Bronchial epithelial cell (primary cell): ENCODE measurements at regions not wholly inside any gene's neighbourhood (a gene's known extent, or its start where the extent isn't known, plus 50 kb on each side); places are given as distances from the start of the nearest gene placed in this dataset.

ENCODE experiments used
- DNase-seq: peaks from one replicate; pipeline ENCODE4 v3.0.0-alpha.2; 2010; ENCODE audit warnings: low read depth
- FAIRE-seq: peaks from 2 replicates; lab custom pipeline; 2011; peaks lifted over from hg19 to GRCh38; lab: Jason Lieb, UNC
- H3K27me3 ChIP-seq: 2 replicates; pipeline ENCODE4 v1.5.1; 2011; ENCODE audit warnings: low read length; ENCODE audit not compliant: control insufficient read depth, insufficient read depth
- H3K36me3 ChIP-seq: 2 replicates; pipeline ENCODE4 v1.5.1; 2011; ENCODE audit warnings: low read length; ENCODE audit not compliant: control insufficient read depth, insufficient read depth
- H3K4me3 ChIP-seq: 2 replicates; pipeline ENCODE4 v1.5.1; 2011; ENCODE audit warnings: mild to moderate bottlenecking, low read depth, low read length, control low read depth
- TF ChIP-seq, protein P1 (sequence below): IDR thresholded peaks from 2 replicates; pipeline ENCODE4 v1.5.1; 2011; ENCODE audit warnings: mild to moderate bottlenecking, moderate library complexity, low read length, control low read depth, inconsistent platforms; ENCODE audit not compliant: insufficient read depth, severe bottlenecking

DNA sequence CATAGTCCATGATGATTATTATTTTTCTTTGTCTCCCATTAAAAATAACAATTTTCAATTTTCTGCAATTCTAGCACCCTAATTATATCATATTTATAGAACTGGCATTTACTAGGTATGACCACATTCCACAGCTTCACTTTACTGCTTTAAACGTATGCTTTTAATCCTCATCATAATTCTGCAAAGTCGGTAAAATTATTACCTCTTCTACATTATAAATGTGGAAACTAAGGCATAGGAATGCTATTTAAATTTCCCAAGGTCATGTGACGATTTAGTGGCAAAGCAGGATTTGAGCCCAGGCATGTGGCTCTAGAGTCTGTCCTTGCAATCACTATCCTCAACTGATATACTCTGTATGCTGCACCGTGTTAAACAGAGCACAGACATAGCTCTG lies 866.4 kb downstream of the EPHA4 start:
- no peak overlapping the region for H3K4me3 ChIP-seq

DNA sequence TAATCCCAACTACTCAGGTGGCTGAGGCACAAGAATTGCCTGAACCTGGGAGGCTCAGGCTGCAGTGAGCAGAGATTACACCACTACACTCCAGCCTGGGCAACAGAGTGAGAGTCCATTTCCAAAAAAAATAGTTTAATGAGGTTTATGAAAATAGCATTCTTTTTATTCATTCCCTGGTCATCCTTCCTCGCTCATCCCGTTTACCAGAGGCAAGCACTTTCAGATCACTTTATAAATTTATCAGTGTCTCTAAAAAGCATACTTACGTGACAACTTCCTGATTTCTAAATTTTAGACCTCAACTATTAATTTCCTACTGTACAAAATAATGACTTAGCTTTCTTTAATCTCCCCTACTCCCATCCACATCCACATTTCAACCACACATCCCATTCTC lies 864.8 kb downstream of the EPHA4 start:
- FAIRE-seq: no peak
- TF ChIP-seq, protein P1, sequence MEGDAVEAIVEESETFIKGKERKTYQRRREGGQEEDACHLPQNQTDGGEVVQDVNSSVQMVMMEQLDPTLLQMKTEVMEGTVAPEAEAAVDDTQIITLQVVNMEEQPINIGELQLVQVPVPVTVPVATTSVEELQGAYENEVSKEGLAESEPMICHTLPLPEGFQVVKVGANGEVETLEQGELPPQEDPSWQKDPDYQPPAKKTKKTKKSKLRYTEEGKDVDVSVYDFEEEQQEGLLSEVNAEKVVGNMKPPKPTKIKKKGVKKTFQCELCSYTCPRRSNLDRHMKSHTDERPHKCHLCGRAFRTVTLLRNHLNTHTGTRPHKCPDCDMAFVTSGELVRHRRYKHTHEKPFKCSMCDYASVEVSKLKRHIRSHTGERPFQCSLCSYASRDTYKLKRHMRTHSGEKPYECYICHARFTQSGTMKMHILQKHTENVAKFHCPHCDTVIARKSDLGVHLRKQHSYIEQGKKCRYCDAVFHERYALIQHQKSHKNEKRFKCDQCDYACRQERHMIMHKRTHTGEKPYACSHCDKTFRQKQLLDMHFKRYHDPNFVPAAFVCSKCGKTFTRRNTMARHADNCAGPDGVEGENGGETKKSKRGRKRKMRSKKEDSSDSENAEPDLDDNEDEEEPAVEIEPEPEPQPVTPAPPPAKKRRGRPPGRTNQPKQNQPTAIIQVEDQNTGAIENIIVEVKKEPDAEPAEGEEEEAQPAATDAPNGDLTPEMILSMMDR: no peak

More for the DNA sequence above, 866.4 kb downstream of the EPHA4 start:
- H3K36me3 ChIP-seq: no peaks in the 10 kb centered on the region
- no peak for DNase-seq
- no peak for FAIRE-seq
- TF ChIP-seq, protein P1: no peak
- no peaks in the 10 kb centered on the region for H3K27me3 ChIP-seq

GRCh38 chr2:220708366-220708765 lies 863.7 kb downstream of the EPHA4 start:
- Histone ChIP-seq H3K27me3 (no peaks in the 10 kb centered on the region), H3K36me3 (no peaks in the 10 kb centered on the region), H3K4me3 (no peak overlapping the region)
- DNase-seq: no peak
- TF ChIP-seq, protein P1: no peak
- no peak for FAIRE-seq

More for the DNA sequence above, 864.8 kb downstream of the EPHA4 start:
- no peak for DNase-seq
- no peaks in the 10 kb centered on the region for H3K27me3 ChIP-seq
- no peaks in the 10 kb centered on the region for H3K36me3 ChIP-seq
- H3K4me3 ChIP-seq: no peak overlapping the region

DNA sequence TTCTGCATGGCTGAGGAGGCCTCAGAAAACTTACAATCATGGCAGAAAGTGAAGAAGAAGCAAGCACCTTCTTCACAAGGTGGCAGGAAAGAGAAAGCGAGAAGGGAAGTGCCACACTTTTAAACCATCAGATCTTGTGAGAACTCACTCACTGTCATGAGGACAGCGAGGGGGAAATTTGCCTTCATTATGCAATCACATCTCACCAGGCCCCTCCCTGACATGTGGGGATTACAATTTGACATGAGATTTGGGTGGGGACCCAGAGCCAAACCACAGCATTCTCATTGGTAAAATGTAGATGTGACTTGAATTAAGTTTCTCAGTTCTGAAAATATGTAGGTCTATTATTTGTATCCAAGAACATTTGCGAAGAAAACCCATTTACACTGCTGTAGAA lies 854.8 kb downstream of the EPHA4 start:
- Histone ChIP-seq H3K27me3 (no peaks in the 10 kb centered on the region), H3K36me3 (no peaks in the 10 kb centered on the region), H3K4me3 (no peak overlapping the region)
- FAIRE-seq (no peak), DNase-seq (no peak)
- TF ChIP-seq, protein P1: no peak

DNA sequence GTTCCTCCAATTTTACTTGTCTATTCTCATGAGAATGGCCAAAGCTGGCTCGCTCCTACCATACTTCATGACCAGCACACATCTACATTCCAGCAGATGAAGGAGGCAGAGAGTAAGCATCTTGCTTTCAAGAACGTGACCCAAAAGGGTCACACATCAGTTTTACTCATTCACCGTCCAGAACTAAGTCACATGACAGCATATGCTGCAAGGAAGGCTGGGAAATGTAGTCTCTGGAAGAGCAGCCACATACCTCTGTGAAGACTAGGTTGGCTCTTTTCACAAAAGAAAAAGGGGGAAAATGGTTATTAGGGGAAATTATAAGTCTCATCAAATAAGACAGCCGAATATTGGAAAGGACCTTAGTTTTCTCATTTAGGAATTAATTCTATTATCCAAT lies 835.3 kb downstream of the EPHA4 start:
- DNase-seq: peak; percentile 6
- no peak for FAIRE-seq
- no peaks in the 10 kb centered on the region for H3K27me3 ChIP-seq
- no peaks in the 10 kb centered on the region for H3K36me3 ChIP-seq
- TF ChIP-seq, protein P1: no peak
- no peak overlapping the region for H3K4me3 ChIP-seq

GRCh38 chr2:220743203-220743602 lies 828.9 kb downstream of the EPHA4 start:
- no peaks in the 10 kb centered on the region for H3K27me3 ChIP-seq
- TF ChIP-seq, protein P1: no peak
- H3K36me3 ChIP-seq: no peaks in the 10 kb centered on the region
- DNase-seq (no peak), FAIRE-seq (peak; percentile 64)
- H3K4me3 ChIP-seq: no peak overlapping the region
